ENCODE measurements at regions not wholly inside any gene's neighbourhood (a gene's known extent, or its start where the extent isn't known, plus 50 kb on each side); places are given as distances from the start of the nearest gene placed in this dataset.

DNA sequence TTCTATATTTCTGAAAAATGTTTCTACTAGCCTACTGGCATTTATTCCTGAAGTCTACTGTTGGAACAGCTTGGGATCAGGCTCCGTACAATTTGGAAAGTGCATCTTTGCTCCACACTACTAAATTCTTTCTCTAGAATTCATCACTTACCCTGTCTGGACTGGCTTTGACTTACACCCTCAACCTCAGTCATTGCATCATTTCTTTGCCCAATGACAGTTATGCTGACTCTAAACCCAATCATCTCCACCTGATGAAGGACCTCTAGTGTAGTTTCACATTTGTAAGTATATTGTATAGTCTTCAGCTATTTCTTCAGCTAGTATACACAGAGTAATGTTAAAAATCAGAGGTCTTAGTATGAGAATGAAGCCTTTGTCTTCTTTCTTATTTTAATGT, 359.6 kb upstream of the MC4R start:
- TF ChIP-seq CTCF (IDR thresholded peaks at IDR 0.05): no peak
- no peak for TF ChIP-seq POLR2A (IDR thresholded peaks at IDR 0.05)
- no peak for TF ChIP-seq POLR2AphosphoS5 (IDR thresholded peaks at IDR 0.05; ENCODE audit: insufficient read depth in 1 of 2, low read depth in 1 of 2)
